HG03469 (cell line): ENCODE measurements at regions not wholly inside any gene's neighbourhood (a gene's known extent, or its start where the extent isn't known, plus 50 kb on each side); places are given as distances from the start of the nearest gene placed in this dataset.
"Not testable (repeated sequence)": the region's sequence is repeated elsewhere in the genome, so short reads cannot be mapped to it uniquely, and the experiment has no call there.

Experiments used
- ATAC-seq: cut with Tn5 transposase; IDR thresholded peaks from one replicate; pipeline ENCODE4 v1.9.1; 2021; ENCODE audit warnings: mild to moderate bottlenecking, moderate library complexity, moderate number of reproducible peaks; ENCODE audit not compliant: unreplicated experiment

DNA sequence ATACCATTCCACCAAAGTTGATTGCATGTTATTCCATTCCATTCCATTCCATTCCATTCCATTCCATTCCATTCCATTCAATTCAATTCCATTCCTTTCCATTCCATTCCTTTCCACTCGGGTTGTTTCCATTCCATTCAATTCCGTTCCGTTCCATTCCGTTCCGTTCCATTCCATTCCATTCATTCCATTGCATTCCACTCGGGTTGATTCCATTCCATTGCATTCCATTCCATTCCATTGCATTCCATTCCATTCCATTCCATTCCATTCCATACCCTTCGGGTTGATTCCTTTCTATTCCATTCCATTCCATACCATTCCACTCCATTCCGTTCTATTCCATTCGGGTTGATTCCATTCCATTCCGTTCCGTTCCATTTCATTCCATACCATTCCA lies 166.9 kb downstream of the CWH43 start:
- not testable (repeated sequence) for ATAC-seq

DNA sequence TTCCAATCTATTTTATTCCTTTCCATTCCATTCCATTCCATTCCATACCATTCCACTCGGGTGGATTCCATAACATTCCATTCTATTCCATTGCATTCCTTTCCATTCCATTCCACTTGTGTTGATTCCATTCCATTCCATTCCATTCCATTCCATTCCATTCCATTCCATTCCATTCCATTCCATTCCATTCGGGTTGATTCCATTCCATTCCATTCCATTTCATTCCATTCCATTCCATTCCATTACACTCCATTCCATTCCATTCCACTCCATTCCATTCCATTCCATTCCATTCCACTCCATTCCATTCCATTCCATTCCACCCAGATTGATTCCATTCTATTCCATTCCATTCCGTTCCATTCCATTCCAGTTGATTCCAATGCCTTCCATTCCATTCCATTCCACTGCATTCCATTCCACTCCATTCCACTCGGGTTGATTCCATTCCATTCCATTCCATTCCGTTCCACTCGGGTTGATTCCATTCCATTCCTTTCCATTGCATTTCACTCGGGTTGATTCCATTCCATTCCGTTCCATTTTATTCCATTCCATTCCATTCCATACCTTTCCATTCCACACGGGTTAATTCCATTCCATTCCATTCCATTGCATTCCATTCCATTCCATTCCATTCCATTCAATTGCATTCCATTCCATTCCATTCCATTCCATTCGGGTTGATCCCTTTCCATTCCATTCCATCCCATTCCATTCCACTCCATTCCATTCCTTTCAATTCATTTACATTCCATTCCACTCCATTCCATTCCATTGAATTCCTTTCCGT lies 168.4 kb downstream of the CWH43 start:
- peak; percentile 45 for ATAC-seq

DNA sequence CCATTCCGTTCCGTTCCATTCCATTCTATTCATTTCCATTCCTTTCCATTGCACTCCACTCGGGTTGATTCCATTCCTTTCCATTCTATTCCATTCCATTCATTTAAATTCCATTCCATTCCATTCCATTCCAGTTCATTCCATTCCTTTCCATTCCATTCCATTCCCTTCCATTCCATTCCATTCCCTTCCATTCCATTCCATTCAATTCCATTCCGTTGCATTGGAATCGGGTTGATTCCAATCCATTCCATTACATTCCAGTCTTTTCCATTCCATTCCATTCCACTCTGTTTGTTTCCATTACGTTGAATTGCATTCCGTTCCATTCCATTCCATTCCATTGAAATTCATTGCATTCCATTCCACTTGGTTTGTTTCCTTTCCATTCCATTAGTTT lies 169.2 kb downstream of the CWH43 start:
- ATAC-seq: not testable (repeated sequence)

GRCh38 chr4:49156309-49156708 lies 170.2 kb downstream of the CWH43 start:
- ATAC-seq: not testable (repeated sequence)

GRCh38 chr4:49157630-49158029 lies 171.6 kb downstream of the CWH43 start:
- not testable (repeated sequence) for ATAC-seq

DNA sequence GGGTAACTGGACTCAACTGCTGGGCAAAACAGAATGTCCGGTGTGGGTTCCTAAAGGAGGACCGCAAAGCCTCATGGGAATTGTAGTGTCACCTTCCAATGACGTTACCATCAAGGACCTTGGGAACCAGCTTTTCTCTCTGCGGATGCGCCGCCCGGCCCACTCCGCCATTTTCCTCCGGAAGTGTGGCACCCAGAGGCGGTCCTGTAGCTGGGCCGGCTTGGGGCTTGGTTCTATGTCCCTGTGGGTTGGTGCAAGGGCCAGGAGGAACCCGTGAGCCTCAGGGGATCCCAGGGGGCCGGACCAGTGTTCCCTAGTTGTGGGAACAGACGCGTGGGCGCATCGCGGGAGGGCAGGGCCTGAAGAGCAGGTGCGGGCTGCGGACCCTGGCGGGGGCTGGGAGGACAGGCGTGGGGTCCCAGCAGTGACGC lies 175.1 kb downstream of the CWH43 start:
- not testable (repeated sequence) for ATAC-seq

GRCh38 chr4:49164916-49165315 lies 178.8 kb downstream of the CWH43 start:
- not testable (repeated sequence) for ATAC-seq

GRCh38 chr4:49177847-49178246 lies 191.8 kb downstream of the CWH43 start:
- ATAC-seq: not testable (repeated sequence)

DNA sequence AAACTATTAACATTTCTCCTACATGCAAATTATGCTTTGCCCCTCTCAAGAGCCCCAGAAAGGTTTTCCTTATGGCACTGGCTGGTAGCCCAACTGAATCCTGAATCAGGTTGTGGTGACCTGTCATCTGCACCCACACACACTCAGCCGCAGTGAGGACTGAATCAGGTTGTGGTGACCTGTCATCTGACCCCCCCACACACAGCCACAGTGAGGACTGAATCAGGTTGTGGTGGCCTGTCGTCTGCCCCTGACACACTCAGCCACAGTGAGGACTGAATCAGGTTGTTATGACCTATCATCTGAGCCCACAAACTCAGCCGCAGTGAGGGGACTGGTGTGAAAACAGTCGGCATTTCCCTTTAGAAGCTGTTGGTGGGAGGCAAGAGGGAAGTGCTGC lies 195.0 kb downstream of the CWH43 start:
- ATAC-seq: not testable (repeated sequence)

DNA sequence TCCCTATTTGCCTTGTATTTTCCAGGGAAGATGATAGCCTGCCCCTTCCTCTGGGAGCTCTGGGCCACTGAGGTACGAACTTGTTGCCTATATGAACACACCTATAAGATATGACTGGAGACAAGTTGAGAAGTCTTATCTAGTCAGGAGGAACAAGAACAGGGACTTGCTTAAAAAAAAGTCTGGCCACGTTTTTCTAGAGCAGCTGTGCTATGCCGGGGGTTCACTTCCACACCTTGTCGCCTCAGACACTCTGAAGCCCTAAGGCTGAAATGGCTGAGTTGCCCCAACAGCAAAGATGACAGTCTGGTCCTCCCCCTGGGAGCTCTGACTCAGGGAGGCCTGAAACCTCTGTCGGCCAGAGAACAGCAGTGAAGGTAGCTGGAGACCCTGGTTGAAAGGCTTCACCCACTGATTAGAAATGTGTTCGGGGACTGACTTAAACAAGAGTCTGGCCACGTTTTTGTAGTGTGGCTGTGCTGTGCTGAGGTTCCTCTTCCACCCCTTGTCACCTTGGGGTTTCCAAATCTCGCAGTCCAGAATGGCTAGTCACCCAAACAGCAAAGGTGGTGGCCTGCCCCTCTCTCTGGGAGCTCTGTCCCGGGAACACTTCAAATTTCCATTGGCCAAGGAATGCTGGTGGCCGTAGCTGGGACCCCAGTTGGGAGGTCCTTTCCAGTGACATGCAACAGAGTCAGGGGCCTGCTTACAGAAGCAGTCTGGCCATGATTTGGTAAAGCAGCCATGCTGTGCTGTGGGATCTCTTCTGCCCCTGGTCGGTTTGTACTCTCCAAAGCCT lies 225.5 kb downstream of the CWH43 start:
- ATAC-seq: not testable (repeated sequence)

- not testable (repeated sequence) for ATAC-seq
These were observed 227.2 kb downstream of the CWH43 start for GRCh38 chr4:49213250-49213649.

DNA sequence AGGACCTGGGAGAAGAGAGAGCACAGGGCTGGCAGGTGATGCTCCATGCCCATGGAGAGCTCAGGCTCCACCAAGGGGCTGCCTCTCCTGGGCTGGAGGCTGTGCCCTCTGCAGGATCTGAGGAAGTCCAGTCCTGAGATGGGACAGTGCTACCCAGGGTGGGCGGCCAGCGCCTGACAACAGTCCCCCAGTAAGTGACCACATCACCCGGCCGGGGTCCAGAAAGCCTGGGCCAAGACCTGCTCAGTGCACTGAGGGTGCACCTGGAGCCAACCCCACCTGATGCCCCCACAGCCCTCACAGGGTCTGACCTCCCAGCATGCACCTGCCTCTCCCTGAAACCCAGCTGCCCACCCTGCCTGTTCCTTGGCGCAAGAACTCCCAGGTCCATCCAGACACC lies 227.7 kb downstream of the CWH43 start:
- not testable (repeated sequence) for ATAC-seq

- ATAC-seq: not testable (repeated sequence)
These were observed 228.5 kb downstream of the CWH43 start for GRCh38 chr4:49214453-49215081.

- ATAC-seq: not testable (repeated sequence)
These were observed 229.0 kb downstream of the CWH43 start for GRCh38 chr4:49215082-49215479.

DNA sequence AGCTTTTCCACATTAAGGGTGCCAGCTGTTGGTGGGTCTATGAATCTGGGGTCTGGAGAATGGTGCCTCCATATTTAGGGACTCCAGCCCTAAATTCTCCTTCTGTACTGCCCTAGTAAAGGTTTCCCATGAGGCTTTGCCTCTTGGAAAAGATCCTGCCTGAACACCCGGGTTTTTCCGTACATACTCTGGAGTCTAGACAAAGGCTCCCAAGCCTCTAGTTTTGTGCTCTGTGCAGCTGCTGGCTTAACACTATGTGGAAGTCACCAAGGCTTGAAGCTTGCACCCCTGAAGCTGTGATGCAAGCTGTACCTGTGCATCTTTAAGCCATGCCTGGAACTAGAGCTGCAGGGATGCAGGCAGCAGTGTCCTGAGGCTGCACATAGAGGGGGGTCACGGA lies 230.5 kb downstream of the CWH43 start:
- not testable (repeated sequence) for ATAC-seq

DNA sequence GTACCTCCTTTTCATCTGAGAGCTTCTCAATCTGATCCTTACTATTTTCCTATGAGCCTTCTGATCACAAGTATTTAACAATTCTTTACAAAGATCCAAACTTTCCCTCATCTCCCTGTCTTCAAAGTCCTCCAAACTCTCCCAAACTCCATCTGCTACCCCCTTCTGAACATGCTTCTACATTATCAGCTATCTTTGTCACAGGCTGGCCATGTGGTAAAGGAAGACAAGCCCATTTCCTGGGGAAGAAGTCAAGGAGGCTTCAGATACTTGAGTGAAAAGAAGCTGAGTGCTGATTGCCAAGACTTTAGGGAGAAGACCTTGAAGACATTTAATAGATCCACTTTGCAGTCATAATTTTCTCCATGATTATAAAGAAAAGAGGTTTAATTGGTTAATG lies 231.4 kb downstream of the CWH43 start:
- ATAC-seq: no peak

DNA sequence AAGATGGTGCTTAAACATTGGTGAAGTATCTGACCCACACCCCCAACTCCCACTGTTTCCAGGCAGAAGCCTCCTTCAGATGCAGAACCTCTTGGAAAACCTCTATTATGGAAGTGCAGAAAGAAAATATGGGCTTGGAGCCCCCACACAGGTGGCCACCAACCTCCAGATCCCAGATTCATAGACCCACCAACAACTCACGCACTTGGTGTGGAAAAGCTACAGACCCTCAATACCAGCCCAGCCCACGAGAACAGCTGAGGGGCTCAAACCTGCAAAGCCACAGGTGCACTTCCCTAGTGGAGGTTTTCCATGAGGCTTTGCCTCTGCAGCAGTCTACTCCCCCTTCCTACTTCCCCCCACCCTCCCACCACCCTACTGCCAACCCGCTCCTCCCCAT lies 232.0 kb downstream of the CWH43 start:
- not testable (repeated sequence) for ATAC-seq

GRCh38 chr4:49218931-49219330 lies 232.9 kb downstream of the CWH43 start:
- ATAC-seq: not testable (repeated sequence)

GRCh38 chr4:49219489-49220225 lies 233.6 kb downstream of the CWH43 start:
- not testable (repeated sequence) for ATAC-seq

DNA sequence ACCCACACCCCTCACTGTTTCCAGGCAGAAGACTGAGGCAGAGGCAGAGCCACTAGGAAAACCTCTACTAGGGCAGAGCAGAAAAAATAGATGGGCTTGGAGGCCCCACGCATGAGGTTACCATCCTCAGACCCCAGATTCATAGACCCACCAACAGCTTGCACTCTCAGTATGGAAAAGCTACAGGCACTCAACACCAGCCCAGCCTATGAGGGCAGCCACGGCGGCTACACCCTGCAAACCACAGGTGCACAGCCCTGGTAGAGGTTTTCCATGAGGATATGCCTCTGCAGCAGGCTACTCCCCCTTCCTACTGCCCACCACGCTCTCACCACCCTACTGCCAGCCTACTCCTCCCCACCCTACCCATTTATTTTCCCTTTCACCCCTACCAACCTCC lies 235.1 kb downstream of the CWH43 start:
- ATAC-seq: no peak

DNA sequence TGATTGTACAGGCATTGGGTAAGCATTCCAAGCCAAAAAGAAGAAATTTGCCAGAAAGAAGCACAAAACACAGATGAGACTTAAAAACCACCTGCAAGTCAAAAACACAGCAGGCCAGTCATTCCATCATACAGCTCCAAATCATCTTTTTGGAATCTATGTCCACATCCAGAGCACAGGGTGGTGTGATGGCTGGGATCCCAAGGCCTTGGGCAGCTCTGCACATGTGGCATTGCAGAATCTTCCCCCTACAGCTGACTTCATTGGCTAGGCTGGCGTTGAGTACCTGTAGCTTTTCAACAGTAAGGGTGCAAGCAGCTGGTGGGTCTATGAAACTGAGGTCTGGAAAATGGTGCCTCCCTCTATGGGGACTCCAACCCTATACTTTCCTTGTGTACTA lies 236.7 kb downstream of the CWH43 start:
- not testable (repeated sequence) for ATAC-seq
